DOHH2 (cell line): ENCODE measurements at regions not wholly inside any gene's neighbourhood (a gene's known extent, or its start where the extent isn't known, plus 50 kb on each side); places are given as distances from the start of the nearest gene placed in this dataset.

Source experiments
- CTCF ChIP-seq: fragments of 200-600 bp; sonication (generic); IDR thresholded peaks from one replicate; pipeline ENCODE4 v1.5.1; 2014; ENCODE audit warnings: antibody characterized with exemption, mild to moderate bottlenecking, low read depth, low read length; ENCODE audit not compliant: poor library complexity, severe bottlenecking
- EZH2phosphoT487 ChIP-seq: fragments of 200-600 bp; sonication (generic); IDR thresholded peaks from 2 replicates; pipeline ENCODE4 v1.6.1; 2017; ENCODE audit warnings: borderline replicate concordance, mild to moderate bottlenecking, antibody characterized with exemption, low read length, moderate library complexity, mixed read lengths

- TF ChIP-seq CTCF = peak; percentile 44
- no peak for TF ChIP-seq EZH2phosphoT487
Measured at GRCh38 chr4:54433686-54434085, 204.6 kb downstream of the PDGFRA start.
